ENCODE measurements at regions not wholly inside any gene's neighbourhood (a gene's known extent, or its start where the extent isn't known, plus 50 kb on each side); places are given as distances from the start of the nearest gene placed in this dataset.

- peak in 1 of 2 donors; percentile 46 for TF ChIP-seq EP300 (IDR thresholded peaks at IDR 0.05)
- TF ChIP-seq POLR2A (IDR thresholded peaks at IDR 0.05): no peak
- peak overlapping the region; percentile 19 to 86 (median 74) for H3K27ac ChIP-seq
- no peaks in the 10 kb centered on the region for H3K9me3 ChIP-seq
- peak; percentile 16 to 17 for DNase-seq (ENCODE audit: low spot score in 2 of 2)
- H3K27me3 ChIP-seq: no peaks in the 10 kb centered on the region
- H3K36me3 ChIP-seq: no peaks in the 10 kb centered on the region
- WGBS, 2 donors: 3% methylated on average over 20 of the region's 20 CpGs
- peaks cover 0 to 34% (median 7%) of the 10 kb centered on the region in 4 donors for H3K4me1 ChIP-seq
- peak overlapping the region; percentile 48 to 87 (median 74) for H3K4me3 ChIP-seq
Observed at GRCh38 chr14:89617481-89618329, 200.7 kb upstream of the FOXN3 start.

DNA sequence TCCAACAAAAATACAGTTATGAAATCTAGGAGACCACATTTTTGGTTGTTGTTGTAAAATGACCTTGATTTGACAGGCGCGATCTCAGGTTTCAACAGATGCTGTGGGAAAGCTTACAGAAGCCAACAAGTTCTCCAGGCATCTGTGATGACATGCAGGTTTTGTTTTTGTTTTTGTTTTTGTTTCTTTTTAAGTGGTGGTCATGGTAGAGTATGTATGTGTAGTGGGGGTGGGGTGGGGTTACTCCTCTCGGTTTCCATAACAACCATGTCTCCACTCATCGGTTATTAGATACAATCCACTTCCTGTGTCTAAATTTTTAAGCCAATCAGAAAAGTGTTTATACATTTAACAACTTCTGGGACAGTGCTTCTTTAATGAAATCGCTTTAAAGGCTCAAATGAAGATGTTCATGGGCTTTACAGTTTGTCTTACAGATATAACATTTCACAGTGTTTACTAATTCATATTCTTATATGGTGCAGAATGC is 199.9 kb upstream of the FOXN3 start:
- H3K36me3 ChIP-seq: no peaks in the 10 kb centered on the region
- DNase-seq (ENCODE audit: low spot score in 2 of 2): no peak
- WGBS, 2 donors: 39% methylated on average over 5 of the region's 5 CpGs
- H3K4me1 ChIP-seq: peaks cover 0 to 34% (median 7%) of the 10 kb centered on the region in 4 donors
- no peak for TF ChIP-seq EP300 (IDR thresholded peaks at IDR 0.05)
- H3K9me3 ChIP-seq: no peaks in the 10 kb centered on the region
- no peaks in the 10 kb centered on the region for H3K27me3 ChIP-seq
- peak overlapping the region in 3 of 4 donors; percentile 64 to 86 (median 85) for H3K27ac ChIP-seq
- peak overlapping the region in 2 of 4 donors; percentile 69 to 78 for H3K4me3 ChIP-seq

DNA sequence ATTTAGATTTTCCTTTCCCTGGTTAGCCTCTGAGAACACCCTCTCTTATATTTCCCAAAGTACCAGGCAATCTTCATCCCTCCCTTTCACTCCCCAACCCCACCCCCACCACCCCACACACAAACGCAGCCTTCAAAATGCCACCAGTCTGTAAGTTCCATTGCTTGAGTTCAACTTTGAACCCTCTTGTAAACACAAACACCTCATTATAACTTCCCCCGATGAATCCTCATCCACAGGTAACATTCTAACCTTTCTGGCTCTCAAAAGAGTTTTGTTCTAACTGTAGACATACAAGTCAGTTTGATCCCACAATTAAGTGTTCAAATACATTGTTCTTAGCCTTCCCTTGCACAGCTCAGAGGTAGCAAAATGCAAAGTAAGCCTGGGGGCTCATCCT is 199.4 kb upstream of the FOXN3 start:
- no peaks in the 10 kb centered on the region for H3K36me3 ChIP-seq
- H3K4me1 ChIP-seq: peaks cover 0 to 34% (median 7%) of the 10 kb centered on the region in 4 donors
- no peak for DNase-seq (ENCODE audit: low spot score in 2 of 2)
- H3K9me3 ChIP-seq: no peaks in the 10 kb centered on the region
- 30 to 38% methylated on average over 2 of the region's 2 CpGs for WGBS, 2 donors
- H3K4me3 ChIP-seq: no peak overlapping the region
- H3K27me3 ChIP-seq: no peaks in the 10 kb centered on the region
- TF ChIP-seq POLR2A (IDR thresholded peaks at IDR 0.05) (no peak), EP300 (IDR thresholded peaks at IDR 0.05) (no peak)
- TF ChIP-seq, protein P1, sequence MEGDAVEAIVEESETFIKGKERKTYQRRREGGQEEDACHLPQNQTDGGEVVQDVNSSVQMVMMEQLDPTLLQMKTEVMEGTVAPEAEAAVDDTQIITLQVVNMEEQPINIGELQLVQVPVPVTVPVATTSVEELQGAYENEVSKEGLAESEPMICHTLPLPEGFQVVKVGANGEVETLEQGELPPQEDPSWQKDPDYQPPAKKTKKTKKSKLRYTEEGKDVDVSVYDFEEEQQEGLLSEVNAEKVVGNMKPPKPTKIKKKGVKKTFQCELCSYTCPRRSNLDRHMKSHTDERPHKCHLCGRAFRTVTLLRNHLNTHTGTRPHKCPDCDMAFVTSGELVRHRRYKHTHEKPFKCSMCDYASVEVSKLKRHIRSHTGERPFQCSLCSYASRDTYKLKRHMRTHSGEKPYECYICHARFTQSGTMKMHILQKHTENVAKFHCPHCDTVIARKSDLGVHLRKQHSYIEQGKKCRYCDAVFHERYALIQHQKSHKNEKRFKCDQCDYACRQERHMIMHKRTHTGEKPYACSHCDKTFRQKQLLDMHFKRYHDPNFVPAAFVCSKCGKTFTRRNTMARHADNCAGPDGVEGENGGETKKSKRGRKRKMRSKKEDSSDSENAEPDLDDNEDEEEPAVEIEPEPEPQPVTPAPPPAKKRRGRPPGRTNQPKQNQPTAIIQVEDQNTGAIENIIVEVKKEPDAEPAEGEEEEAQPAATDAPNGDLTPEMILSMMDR (IDR thresholded peaks at IDR 0.05): no peak
- peak overlapping the region in 2 of 4 donors; percentile 31 to 85 for H3K27ac ChIP-seq

GRCh38 chr14:89615421-89615820 is 198.4 kb upstream of the FOXN3 start:
- H3K36me3 ChIP-seq: no peaks in the 10 kb centered on the region
- 68 to 76% methylated on average over 3 of the region's 3 CpGs for WGBS, 2 donors
- no peak for DNase-seq (ENCODE audit: low spot score in 2 of 2)
- TF ChIP-seq, protein P1 (IDR thresholded peaks at IDR 0.05): no peak
- TF ChIP-seq EP300 (IDR thresholded peaks at IDR 0.05) (no peak), POLR2A (IDR thresholded peaks at IDR 0.05) (no peak)
- no peaks in the 10 kb centered on the region for H3K27me3 ChIP-seq
- no peak overlapping the region for H3K4me3 ChIP-seq
- H3K4me1 ChIP-seq: peaks cover 0 to 34% (median 7%) of the 10 kb centered on the region in 4 donors
- H3K9me3 ChIP-seq: no peaks in the 10 kb centered on the region
- peak overlapping the region in 1 of 4 donors; percentile 12 for H3K27ac ChIP-seq

- Histone ChIP-seq H3K4me3 (no peak overlapping the region), H3K9me3 (no peaks in the 10 kb centered on the region), H3K27me3 (no peaks in the 10 kb centered on the region), H3K27ac (no peak overlapping the region), H3K36me3 (no peaks in the 10 kb centered on the region), H3K4me1 (peaks cover 0 to 26% (median 3%) of the 10 kb centered on the region in 4 donors)
- no peak for DNase-seq (ENCODE audit: low spot score in 2 of 2)
- WGBS, 2 donors: 74 to 86% methylated on average over 4 of the region's 4 CpGs
- TF ChIP-seq, protein P1 (IDR thresholded peaks at IDR 0.05): no peak
Observed at GRCh38 chr14:89614009-89614691, 197.1 kb upstream of the FOXN3 start.

Data from tibial nerve (tissue), 4 donors.